ENCODE measurements at regions not wholly inside any gene's neighbourhood (a gene's known extent, or its start where the extent isn't known, plus 50 kb on each side); places are given as distances from the start of the nearest gene placed in this dataset.
A peak's percentile ranks its signal among the peaks of the same experiment; 100 is the strongest.
"Not testable (repeated sequence)": the region's sequence is repeated elsewhere in the genome, so short reads cannot be mapped to it uniquely, and the experiment has no call there.

DNA sequence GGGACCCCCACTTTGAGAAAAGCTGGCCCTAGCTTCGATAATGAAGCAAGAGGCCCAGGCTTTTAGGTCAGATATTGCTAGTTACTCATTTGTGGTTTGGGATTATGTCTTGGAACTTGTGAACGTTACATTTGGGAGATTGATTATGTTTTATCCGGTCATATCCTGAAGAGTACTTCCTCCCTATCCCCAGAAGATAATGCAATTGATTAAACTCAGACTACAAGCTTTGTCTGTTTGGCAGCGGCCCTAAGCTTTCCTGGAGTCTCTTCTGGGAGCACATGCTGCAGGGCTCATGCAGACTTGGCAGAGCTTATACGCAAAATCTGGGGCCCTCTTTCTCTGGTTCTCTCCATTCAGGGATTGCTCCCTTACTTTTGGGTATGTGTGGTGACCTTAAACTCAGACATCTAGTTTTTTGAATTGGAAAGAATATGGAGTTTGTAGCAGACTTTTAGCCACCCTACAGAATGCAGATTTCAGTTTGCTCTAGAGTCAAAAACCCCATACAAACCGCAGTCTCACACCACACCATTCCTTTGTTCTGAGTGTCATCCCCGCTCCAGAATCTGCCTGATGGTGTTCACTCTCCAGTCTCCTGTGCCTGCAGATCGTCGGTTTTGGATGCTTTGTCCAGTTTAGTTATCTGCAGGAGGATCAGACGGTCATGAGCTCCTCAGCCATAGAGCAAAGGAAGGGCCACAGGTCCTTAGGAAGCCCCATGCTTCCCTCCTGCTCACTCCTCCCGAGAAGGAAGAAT is 449.5 kb upstream of the TRPC7 start:
- Histone ChIP-seq H3K79me2 (ENCODE audit: low read depth) (no peaks in the 10 kb centered on the region), H3K4me1 (no peaks in the 10 kb centered on the region), H3K27me3 (no peaks in the 10 kb centered on the region), H3K4me3 (no peak overlapping the region), H3F3A (ENCODE audit: low read depth) (no peaks in the 10 kb centered on the region), H3K9me3 (ENCODE audit: low read depth) (no peaks in the 10 kb centered on the region), H2AFZ (replicated peaks) (peak overlapping the region; percentile 23), H3K4me2 (no peak overlapping the region), H3K27ac (no peak overlapping the region), H4K20me1 (ENCODE audit: low read depth) (no peaks in the 10 kb centered on the region), H3K9ac (no peak overlapping the region), H3K36me3 (no peaks in the 10 kb centered on the region)
- TF ChIP-seq EZH2 (IDR thresholded peaks at IDR 0.05) (no peak), EZH2phosphoT487 (IDR thresholded peaks at IDR 0.05) (no peak)
- TF ChIP-seq, protein P1, sequence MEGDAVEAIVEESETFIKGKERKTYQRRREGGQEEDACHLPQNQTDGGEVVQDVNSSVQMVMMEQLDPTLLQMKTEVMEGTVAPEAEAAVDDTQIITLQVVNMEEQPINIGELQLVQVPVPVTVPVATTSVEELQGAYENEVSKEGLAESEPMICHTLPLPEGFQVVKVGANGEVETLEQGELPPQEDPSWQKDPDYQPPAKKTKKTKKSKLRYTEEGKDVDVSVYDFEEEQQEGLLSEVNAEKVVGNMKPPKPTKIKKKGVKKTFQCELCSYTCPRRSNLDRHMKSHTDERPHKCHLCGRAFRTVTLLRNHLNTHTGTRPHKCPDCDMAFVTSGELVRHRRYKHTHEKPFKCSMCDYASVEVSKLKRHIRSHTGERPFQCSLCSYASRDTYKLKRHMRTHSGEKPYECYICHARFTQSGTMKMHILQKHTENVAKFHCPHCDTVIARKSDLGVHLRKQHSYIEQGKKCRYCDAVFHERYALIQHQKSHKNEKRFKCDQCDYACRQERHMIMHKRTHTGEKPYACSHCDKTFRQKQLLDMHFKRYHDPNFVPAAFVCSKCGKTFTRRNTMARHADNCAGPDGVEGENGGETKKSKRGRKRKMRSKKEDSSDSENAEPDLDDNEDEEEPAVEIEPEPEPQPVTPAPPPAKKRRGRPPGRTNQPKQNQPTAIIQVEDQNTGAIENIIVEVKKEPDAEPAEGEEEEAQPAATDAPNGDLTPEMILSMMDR (IDR thresholded peaks at IDR 0.05) = no peak
- peaks cover 9% of the 10 kb centered on the region for H3K27me3 Mint-ChIP-seq (ENCODE audit: insufficient read depth, low read depth)
- H3K4me1 Mint-ChIP-seq = no peaks in the 10 kb centered on the region
- no peaks in the 10 kb centered on the region for H3K9me3 Mint-ChIP-seq
- H3K27ac Mint-ChIP-seq = no peak overlapping the region
- no peak for DNase-seq (ENCODE audit: low spot score)
- H3K36me3 Mint-ChIP-seq = no peaks in the 10 kb centered on the region
- no peak overlapping the region for H3K4me3 Mint-ChIP-seq

DNA sequence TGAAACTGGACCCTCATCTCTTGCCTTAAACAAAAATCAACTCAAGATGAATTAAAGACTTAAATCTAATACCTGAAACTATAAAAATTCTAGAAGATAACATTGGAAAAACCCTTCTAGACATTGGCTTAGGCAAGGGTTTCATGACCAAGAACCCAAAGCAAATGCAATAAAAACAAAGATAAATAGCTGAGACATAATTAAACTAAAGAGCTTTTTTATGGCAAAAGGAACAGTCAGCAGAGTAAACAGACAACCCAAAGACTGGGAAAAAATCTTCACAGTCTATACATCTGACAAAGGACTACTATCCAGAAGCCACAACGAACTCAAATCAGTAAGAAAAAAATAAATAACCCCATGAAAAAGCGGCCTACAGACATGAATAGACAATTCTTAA is 446.9 kb upstream of the TRPC7 start:
- not testable (repeated sequence) for H3K9me3 ChIP-seq (ENCODE audit: low read depth); H3K4me2 ChIP-seq; H3K9ac ChIP-seq; H3K4me1 Mint-ChIP-seq; H3K9me3 Mint-ChIP-seq; H3K27ac Mint-ChIP-seq; H4K20me1 ChIP-seq (ENCODE audit: low read depth); H3K27ac ChIP-seq; H3K36me3 ChIP-seq; H3K4me3 Mint-ChIP-seq; H3K79me2 ChIP-seq (ENCODE audit: low read depth); H3K36me3 Mint-ChIP-seq; H3F3A ChIP-seq (ENCODE audit: low read depth); H2AFZ ChIP-seq (replicated peaks); H3K27me3 Mint-ChIP-seq (ENCODE audit: insufficient read depth, low read depth); DNase-seq (ENCODE audit: low spot score); H3K4me3 ChIP-seq; H3K27me3 ChIP-seq; H3K4me1 ChIP-seq

DNA sequence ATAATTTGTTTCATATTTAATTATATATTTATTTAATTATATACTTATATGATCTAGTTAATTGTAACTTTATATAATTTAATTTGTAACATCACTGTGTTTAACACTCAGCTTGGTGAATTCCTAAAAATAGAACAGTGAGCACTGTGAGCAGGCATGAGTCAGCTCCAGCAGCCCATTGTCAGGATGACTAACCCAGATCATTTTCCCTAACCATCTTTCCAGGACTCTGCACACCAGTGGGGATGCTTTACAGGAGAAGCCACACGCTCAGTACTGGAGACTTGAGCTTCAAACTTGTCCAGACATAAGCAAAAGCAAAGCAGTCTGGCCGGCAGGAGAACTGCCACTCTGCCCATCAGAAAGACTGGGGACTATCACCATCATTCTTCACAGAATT is 446.2 kb upstream of the TRPC7 start:
- no peaks in the 10 kb centered on the region for H3K4me1 ChIP-seq
- no peaks in the 10 kb centered on the region for H4K20me1 ChIP-seq (ENCODE audit: low read depth)
- Mint-ChIP-seq H3K4me3 (no peak overlapping the region), H3K9me3 (no peaks in the 10 kb centered on the region), H3K36me3 (no peaks in the 10 kb centered on the region), H3K4me1 (no peaks in the 10 kb centered on the region), H3K27ac (no peak overlapping the region), H3K27me3 (ENCODE audit: insufficient read depth, low read depth) (peaks cover 9% of the 10 kb centered on the region)
- H3K27me3 ChIP-seq = no peaks in the 10 kb centered on the region
- H3K4me3 ChIP-seq = no peak overlapping the region
- no peaks in the 10 kb centered on the region for H3K79me2 ChIP-seq (ENCODE audit: low read depth)
- no peak for DNase-seq (ENCODE audit: low spot score)
- no peak overlapping the region for H2AFZ ChIP-seq (replicated peaks)
- no peaks in the 10 kb centered on the region for H3F3A ChIP-seq (ENCODE audit: low read depth)
- TF ChIP-seq EZH2phosphoT487 (IDR thresholded peaks at IDR 0.05) = no peak
- TF ChIP-seq, protein P1 (IDR thresholded peaks at IDR 0.05) = no peak
- TF ChIP-seq EZH2 (IDR thresholded peaks at IDR 0.05) = no peak
- no peak overlapping the region for H3K9ac ChIP-seq
- no peaks in the 10 kb centered on the region for H3K36me3 ChIP-seq
- H3K9me3 ChIP-seq (ENCODE audit: low read depth) = no peaks in the 10 kb centered on the region
- H3K27ac ChIP-seq = no peak overlapping the region
- no peak overlapping the region for H3K4me2 ChIP-seq

DNA sequence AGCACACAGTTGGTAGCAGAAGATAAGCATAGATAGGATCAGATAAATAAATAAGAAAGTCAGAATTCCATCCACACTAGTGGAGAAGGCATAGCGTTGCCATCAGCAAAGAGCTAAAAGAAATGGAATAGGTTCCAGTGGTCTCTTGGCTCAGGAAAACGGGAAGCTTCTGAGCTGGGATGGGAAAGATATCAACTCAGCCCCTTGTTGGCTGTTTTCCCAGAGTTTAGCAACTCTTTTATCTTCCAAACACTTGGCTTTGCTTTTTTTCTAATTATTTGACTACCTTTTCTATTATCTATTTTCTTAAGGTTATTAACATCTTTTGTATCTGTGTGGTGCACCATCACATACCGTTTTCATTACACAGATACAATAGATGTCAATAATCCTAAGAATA is 445.7 kb upstream of the TRPC7 start:
- no peak overlapping the region for H3K27ac Mint-ChIP-seq
- no peaks in the 10 kb centered on the region for H3K4me1 ChIP-seq
- H3K27ac ChIP-seq = no peak overlapping the region
- H3K36me3 Mint-ChIP-seq = no peaks in the 10 kb centered on the region
- no peaks in the 10 kb centered on the region for H3K36me3 ChIP-seq
- no peaks in the 10 kb centered on the region for H4K20me1 ChIP-seq (ENCODE audit: low read depth)
- no peak overlapping the region for H3K4me3 Mint-ChIP-seq
- H3K4me1 Mint-ChIP-seq = no peaks in the 10 kb centered on the region
- TF ChIP-seq EZH2 (IDR thresholded peaks at IDR 0.05) (no peak), EZH2phosphoT487 (IDR thresholded peaks at IDR 0.05) (no peak)
- TF ChIP-seq, protein P1 (IDR thresholded peaks at IDR 0.05) = no peak
- no peaks in the 10 kb centered on the region for H3K9me3 Mint-ChIP-seq
- peaks cover 9% of the 10 kb centered on the region for H3K27me3 Mint-ChIP-seq (ENCODE audit: insufficient read depth, low read depth)
- no peak overlapping the region for H2AFZ ChIP-seq (replicated peaks)
- H3K4me2 ChIP-seq = no peak overlapping the region
- no peaks in the 10 kb centered on the region for H3F3A ChIP-seq (ENCODE audit: low read depth)
- no peak overlapping the region for H3K9ac ChIP-seq
- no peaks in the 10 kb centered on the region for H3K79me2 ChIP-seq (ENCODE audit: low read depth)
- no peak for DNase-seq (ENCODE audit: low spot score)
- H3K9me3 ChIP-seq (ENCODE audit: low read depth) = no peaks in the 10 kb centered on the region
- no peak overlapping the region for H3K4me3 ChIP-seq
- H3K27me3 ChIP-seq = no peaks in the 10 kb centered on the region

Measured in neural progenitor cell (in vitro differentiated cells).